Brain microvascular endothelial cell (primary cell): ENCODE measurements at regions not wholly inside any gene's neighbourhood (a gene's known extent, or its start where the extent isn't known, plus 50 kb on each side); places are given as distances from the start of the nearest gene placed in this dataset.

Experiments
- DNase-seq: peaks from one replicate; pipeline ENCODE4 v3.0.0-alpha.2; 2020
- H3K27ac ChIP-seq: fragments of 250-450 bp; sonication (Bioruptor Pico); 2 replicates; pipeline ENCODE4 v1.5.1; 2020; ENCODE audit warnings: mild to moderate bottlenecking, moderate library complexity
- H3K27me3 ChIP-seq: fragments of 250-450 bp; sonication (Bioruptor Pico); replicated peaks from 2 replicates; pipeline ENCODE4 v1.5.1; 2020; ENCODE audit warnings: mild to moderate bottlenecking
- H3K36me3 ChIP-seq: fragments of 250-450 bp; sonication (Bioruptor Pico); replicated peaks from 2 replicates; pipeline ENCODE4 v1.5.1; 2020; ENCODE audit warnings: mild to moderate bottlenecking
- H3K4me3 ChIP-seq: 2 replicates; pipeline ENCODE4 v1.5.1; 2011; ENCODE audit warnings: low read depth, mild to moderate bottlenecking, control low read depth, low read length, moderate library complexity
- in situ Hi-C: cut with HindIII; loops from 2 replicates; pipeline ENCODE4 v1.10.0; 2017; ENCODE audit warnings: low sequenced_read_pairs, low pct_ligation_motif_present
- TF ChIP-seq, protein P1 (sequence below): IDR thresholded peaks from 2 replicates; pipeline ENCODE4 v1.5.1; 2011; ENCODE audit warnings: low read depth, mild to moderate bottlenecking, moderate library complexity, low read length, control low read depth, inconsistent platforms; ENCODE audit errors: missing control alignments

DNA sequence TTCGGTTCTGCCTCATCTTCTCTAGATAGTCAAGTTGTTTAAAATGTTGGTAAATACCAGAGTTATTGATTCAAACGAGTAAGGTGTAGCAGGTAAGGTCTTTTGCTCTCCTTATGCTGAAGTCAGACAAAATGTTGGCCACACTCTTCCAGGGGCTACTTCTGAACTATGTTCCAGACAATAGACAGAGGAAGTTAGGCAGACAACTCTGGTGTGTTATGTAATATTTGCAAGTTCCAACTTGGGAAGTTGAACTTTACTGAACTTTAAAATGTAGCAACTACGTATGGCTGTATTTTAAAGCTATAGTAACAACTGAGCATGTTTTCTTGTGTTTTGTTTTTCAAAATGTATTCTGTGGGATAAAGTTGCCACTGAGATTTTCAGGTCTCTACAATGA is 125.7 kb upstream of the NEBL start:
- no peak overlapping the region for H3K27ac ChIP-seq
- no peaks in the 10 kb centered on the region for H3K27me3 ChIP-seq
- TF ChIP-seq, protein P1, sequence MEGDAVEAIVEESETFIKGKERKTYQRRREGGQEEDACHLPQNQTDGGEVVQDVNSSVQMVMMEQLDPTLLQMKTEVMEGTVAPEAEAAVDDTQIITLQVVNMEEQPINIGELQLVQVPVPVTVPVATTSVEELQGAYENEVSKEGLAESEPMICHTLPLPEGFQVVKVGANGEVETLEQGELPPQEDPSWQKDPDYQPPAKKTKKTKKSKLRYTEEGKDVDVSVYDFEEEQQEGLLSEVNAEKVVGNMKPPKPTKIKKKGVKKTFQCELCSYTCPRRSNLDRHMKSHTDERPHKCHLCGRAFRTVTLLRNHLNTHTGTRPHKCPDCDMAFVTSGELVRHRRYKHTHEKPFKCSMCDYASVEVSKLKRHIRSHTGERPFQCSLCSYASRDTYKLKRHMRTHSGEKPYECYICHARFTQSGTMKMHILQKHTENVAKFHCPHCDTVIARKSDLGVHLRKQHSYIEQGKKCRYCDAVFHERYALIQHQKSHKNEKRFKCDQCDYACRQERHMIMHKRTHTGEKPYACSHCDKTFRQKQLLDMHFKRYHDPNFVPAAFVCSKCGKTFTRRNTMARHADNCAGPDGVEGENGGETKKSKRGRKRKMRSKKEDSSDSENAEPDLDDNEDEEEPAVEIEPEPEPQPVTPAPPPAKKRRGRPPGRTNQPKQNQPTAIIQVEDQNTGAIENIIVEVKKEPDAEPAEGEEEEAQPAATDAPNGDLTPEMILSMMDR = no peak
- in situ Hi-C loops = no loop called here
- DNase-seq = no peak
- H3K36me3 ChIP-seq = no peaks in the 10 kb centered on the region
- H3K4me3 ChIP-seq = no peak overlapping the region

DNA sequence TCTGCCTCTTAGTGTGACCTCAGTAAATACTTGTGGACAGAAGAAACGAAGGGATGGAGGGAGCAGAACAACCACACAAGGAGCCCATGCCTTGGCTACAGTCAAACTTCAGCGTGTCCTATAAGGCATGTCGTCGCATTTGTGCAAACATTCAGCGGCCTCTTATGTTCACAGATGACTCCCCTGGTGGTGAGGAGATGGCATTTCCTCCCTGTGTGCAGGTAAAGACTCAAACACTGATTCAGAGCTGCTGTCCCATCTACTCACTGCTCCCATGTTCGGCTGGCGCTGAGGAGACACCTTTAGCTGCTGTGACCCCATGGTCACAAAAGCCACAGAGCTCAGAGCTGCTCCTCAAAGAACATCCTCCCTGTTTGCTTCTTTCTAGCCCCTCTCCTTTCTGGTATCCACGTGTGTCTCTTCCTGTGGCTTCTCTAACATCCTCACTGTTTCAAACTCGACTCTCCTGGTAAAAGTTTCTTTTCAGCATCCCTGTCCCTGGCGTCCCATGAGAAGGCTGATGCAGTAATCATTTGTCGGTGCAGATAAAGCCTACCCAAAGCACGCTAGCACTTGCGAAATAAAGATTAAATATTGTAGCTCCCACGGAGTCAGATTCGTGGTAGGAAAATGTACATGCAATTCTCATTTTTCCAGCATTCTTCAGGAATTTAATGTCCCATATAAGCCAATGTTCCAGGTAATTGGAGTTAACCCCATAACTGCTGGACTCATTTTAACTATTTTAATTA is 124.9 kb upstream of the NEBL start:
- DNase-seq = no peak
- H3K36me3 ChIP-seq = no peaks in the 10 kb centered on the region
- no peaks in the 10 kb centered on the region for H3K27me3 ChIP-seq
- H3K4me3 ChIP-seq = no peak overlapping the region
- TF ChIP-seq, protein P1 = peak; percentile 45
- H3K27ac ChIP-seq = no peak overlapping the region
- in situ Hi-C loops = no loop called here

DNA sequence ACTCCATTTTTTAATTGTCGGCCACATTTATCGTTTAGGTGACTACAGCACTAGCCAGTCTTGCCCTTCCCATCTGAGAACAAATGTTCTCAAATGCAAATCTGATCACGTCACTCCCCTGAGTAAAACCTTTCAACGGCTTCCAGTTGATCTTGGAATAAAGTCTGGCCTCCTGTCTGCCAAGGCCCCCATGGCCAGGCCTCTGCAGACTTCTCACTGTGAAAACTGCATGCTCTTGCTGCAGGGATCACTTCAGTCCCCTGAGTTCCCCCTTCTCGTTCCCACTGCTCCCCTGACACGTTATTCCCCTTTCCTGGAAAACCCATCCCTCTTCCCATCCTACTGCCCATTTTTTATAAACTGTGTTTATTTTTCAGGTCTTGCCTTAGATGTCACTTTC is 124.1 kb upstream of the NEBL start:
- TF ChIP-seq, protein P1 = no peak
- in situ Hi-C loops = no loop called here
- Histone ChIP-seq H3K27ac (no peak overlapping the region), H3K27me3 (no peaks in the 10 kb centered on the region), H3K4me3 (no peak overlapping the region), H3K36me3 (no peaks in the 10 kb centered on the region)
- DNase-seq = no peak

DNA sequence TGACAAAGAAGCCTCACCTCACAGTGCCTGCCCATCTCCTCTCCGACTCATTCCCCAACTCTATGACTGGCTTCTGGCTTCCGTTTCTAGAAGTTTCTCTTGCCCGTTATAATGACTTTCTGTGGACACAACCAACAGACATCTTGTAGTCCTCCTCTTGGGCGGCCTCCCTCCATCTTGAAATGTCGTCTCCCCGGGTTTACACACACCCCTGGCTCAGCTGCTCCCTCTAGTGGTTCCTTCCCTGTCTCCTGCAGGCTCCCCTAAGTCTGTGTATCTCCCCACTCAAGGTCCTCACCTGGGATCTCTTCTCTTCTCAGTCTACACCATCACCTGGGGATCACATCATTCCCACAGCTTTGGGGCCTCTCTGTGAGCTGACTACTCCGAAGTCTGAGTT is 123.4 kb upstream of the NEBL start:
- TF ChIP-seq, protein P1 = peak; percentile 68
- no peak overlapping the region for H3K4me3 ChIP-seq
- H3K27me3 ChIP-seq = no peaks in the 10 kb centered on the region
- no peaks in the 10 kb centered on the region for H3K36me3 ChIP-seq
- in situ Hi-C loops = no loop called here
- DNase-seq = no peak
- H3K27ac ChIP-seq = no peak overlapping the region

DNA sequence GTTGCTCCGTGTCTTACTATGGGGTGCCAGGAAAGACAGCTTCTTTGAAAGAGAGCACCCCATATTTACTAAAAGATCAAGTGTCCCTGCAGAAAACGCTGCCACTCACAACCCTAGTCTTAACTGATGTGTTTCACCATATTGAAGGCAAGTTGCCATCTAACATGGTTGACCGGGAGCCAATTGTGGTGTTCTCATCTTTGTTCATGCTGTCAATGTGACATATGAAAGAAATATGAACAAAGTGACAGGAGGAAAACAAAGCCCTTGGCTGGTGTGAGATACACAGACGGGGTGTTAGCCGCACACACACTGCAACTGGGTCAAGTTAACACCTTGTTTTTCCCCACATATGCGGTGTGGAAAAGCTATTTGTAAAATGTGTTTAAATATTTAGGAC is 122.3 kb upstream of the NEBL start:
- TF ChIP-seq, protein P1 = no peak

DNA sequence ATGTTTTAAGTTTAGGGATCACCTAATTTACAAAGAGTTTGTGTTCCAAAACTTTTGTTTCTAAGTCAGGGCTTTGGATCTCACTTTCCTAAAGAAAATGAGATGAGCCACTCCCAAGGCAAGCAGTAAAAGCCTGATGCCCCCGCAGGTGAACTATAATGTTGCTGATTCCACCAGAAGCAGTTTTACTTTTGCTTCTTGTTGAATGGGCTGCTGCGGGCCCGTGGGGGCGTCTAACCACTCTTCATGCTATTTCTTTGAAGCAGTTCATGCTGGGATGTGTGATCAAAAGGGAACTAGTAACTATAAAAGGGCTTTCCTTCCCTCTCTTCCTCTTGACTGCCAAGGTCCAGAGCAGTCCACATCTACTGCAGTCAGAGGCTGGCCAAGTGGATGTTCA is 118.7 kb upstream of the NEBL start:
- Histone ChIP-seq H3K4me3 (no peak overlapping the region), H3K36me3 (no peaks in the 10 kb centered on the region), H3K27me3 (no peaks in the 10 kb centered on the region), H3K27ac (no peak overlapping the region)
- TF ChIP-seq, protein P1 = peak; percentile 24
- DNase-seq = no peak
- in situ Hi-C loops = no loop called here

More for the DNA sequence above, 122.3 kb upstream of the NEBL start:
- DNase-seq = no peak
- no peaks in the 10 kb centered on the region for H3K36me3 ChIP-seq
- no peak overlapping the region for H3K27ac ChIP-seq
- no peaks in the 10 kb centered on the region for H3K27me3 ChIP-seq
- in situ Hi-C loops = no loop called here
- H3K4me3 ChIP-seq = no peak overlapping the region
